ENCODE measurements at regions not wholly inside any gene's neighbourhood (a gene's known extent, or its start where the extent isn't known, plus 50 kb on each side); places are given as distances from the start of the nearest gene placed in this dataset.

DNA sequence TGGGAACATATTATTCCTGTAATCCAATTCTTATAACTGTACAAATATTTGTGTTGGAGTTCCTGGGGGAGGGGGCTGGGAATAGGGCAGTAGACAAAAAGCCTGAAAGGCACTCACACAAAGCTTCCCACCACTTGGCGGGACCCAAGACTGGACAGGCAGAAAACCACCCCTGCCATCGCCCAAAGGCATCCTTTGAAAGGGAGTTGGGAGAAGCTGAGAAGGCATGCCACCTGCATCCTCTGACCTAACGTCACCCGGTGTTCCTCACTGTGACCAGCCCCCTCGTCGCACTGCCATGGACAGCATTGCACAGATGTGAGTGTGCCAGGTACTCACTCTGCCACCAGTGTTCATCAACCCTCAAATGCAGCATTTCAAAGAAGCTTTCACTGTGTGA, 80.6 kb upstream of the SMIM23 start:
- dilution Hi-C loops (cut with HindIII; ENCODE audit: low sequenced_read_pairs, unreplicated experiment) = no loop called here
- Histone ChIP-seq H2BK15ac (ENCODE audit: low read depth, low read length) (no peak overlapping the region), H2BK20ac (ENCODE audit: low read depth, low read length) (no peak overlapping the region), H3K9me1 (ENCODE audit: insufficient read depth, low read length) (no peaks in the 10 kb centered on the region), H3K9ac (ENCODE audit: low read depth, low read length) (no peak overlapping the region), H4K91ac (ENCODE audit: insufficient read depth, low read depth, low read length) (no peak overlapping the region), H3K4ac (ENCODE audit: low read depth, low read length) (no peak overlapping the region), H4K8ac (ENCODE audit: low read depth in 2 of 2, low read length in 2 of 2) (no peak overlapping the region), H4K20me1 (ENCODE audit: insufficient read depth, low read length) (no peaks in the 10 kb centered on the region), H3K56ac (ENCODE audit: extremely low read depth, insufficient read depth, low read length) (no peak overlapping the region), H3K4me2 (ENCODE audit: low read depth, low read length) (no peak overlapping the region), H3K27ac (ENCODE audit: insufficient read depth, low read length) (no peak overlapping the region), H2BK120ac (ENCODE audit: low read depth, low read length) (no peak overlapping the region), H3K18ac (ENCODE audit: low read depth, low read length) (no peak overlapping the region), H3K4me3 (ENCODE audit: insufficient read depth, low read depth, low read length) (no peak overlapping the region), H3K36me3 (ENCODE audit: control insufficient read depth, insufficient read depth, low read length) (no peaks in the 10 kb centered on the region), H3K9me3 (ENCODE audit: control insufficient read depth, insufficient read depth, low read length) (no peaks in the 10 kb centered on the region), H3K23ac (ENCODE audit: low read depth, low read length) (no peak overlapping the region), H2BK5ac (ENCODE audit: low read depth, low read length, poor library complexity, severe bottlenecking) (no peak overlapping the region), H2AK9ac (replicated peaks; ENCODE audit: low read depth, low read length, poor library complexity) (no peak overlapping the region), H2AK5ac (ENCODE audit: low read depth, low read length) (no peak overlapping the region), H4K5ac (ENCODE audit: low read depth, low read length) (no peak overlapping the region), H3K14ac (replicated peaks; ENCODE audit: low read depth, low read length) (no peak overlapping the region), H3K4me1 (ENCODE audit: control insufficient read depth, insufficient read depth, low read length) (no peaks in the 10 kb centered on the region), H3K79me1 (ENCODE audit: low read depth in 1 of 2, low read length in 2 of 2) (no peaks in the 10 kb centered on the region), H2AFZ (replicated peaks; ENCODE audit: low read length, poor library complexity) (no peak overlapping the region), H3K27me3 (ENCODE audit: control insufficient read depth, insufficient read depth, low read length) (peaks cover 34% of the 10 kb centered on the region)
- ATAC-seq (ENCODE audit: low read depth) = no peak
- DNase-seq = no peak
- in situ Hi-C loops (cut with MboI; ENCODE audit: low sequenced_read_pairs) = no loop called here
- BruUV-seq (replicated peaks) = no TSS peak
- TF ChIP-seq, protein P1, sequence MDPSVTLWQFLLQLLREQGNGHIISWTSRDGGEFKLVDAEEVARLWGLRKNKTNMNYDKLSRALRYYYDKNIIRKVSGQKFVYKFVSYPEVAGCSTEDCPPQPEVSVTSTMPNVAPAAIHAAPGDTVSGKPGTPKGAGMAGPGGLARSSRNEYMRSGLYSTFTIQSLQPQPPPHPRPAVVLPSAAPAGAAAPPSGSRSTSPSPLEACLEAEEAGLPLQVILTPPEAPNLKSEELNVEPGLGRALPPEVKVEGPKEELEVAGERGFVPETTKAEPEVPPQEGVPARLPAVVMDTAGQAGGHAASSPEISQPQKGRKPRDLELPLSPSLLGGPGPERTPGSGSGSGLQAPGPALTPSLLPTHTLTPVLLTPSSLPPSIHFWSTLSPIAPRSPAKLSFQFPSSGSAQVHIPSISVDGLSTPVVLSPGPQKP (IDR thresholded peaks at IDR 0.05; ENCODE audit: borderline replicate concordance, low read depth, low read length) = no peak
- TF ChIP-seq, protein P2, sequence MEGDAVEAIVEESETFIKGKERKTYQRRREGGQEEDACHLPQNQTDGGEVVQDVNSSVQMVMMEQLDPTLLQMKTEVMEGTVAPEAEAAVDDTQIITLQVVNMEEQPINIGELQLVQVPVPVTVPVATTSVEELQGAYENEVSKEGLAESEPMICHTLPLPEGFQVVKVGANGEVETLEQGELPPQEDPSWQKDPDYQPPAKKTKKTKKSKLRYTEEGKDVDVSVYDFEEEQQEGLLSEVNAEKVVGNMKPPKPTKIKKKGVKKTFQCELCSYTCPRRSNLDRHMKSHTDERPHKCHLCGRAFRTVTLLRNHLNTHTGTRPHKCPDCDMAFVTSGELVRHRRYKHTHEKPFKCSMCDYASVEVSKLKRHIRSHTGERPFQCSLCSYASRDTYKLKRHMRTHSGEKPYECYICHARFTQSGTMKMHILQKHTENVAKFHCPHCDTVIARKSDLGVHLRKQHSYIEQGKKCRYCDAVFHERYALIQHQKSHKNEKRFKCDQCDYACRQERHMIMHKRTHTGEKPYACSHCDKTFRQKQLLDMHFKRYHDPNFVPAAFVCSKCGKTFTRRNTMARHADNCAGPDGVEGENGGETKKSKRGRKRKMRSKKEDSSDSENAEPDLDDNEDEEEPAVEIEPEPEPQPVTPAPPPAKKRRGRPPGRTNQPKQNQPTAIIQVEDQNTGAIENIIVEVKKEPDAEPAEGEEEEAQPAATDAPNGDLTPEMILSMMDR (conservative IDR thresholded peaks at IDR 0.05; ENCODE audit: low read depth, low read length) = no peak
- TF ChIP-seq FOS (IDR thresholded peaks at IDR 0.05; ENCODE audit: low read depth, low read length) = no peak
- TF ChIP-seq MAFK (IDR thresholded peaks at IDR 0.05; ENCODE audit: low read depth, low read length) = no peak
- POLR2A ChIA-PET (ENCODE audit: unreplicated experiment) = no interaction called here
- CTCF ChIA-PET = no interaction called here
- intact Hi-C loops (cut with micrococcal nuclease) = no loop called here
- WGBS, 2 experiments (ENCODE audit: extremely low coverage in 2 of 2, insufficient read length in 1 of 2) = no CpG with 5 or more reads among the region's 6 CpGs
